ENCODE measurements at regions not wholly inside any gene's neighbourhood (a gene's known extent, or its start where the extent isn't known, plus 50 kb on each side); places are given as distances from the start of the nearest gene placed in this dataset.
A peak's percentile ranks its signal among the peaks of the same experiment; 100 is the strongest.

DNA sequence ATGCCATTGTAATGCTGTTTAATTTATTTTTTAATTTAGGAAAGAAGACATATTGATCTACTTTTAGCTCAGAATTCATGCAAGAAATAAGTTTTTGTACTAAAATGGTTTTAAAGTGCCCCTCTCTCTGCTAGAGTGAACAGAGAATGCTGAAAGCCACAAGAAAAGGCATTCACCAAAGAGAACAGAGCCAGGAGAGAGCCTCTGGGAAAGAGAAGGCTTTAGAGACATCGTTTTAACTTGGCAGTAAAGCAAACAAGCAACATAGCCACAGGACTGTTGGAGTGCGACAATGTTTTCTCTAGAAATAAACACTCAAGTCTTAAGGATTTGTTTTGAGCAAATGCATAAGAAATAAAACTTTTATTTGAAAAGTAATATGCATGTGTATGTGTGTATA, 484.1 kb upstream of the CPEB2 start (continued):
- TF ChIP-seq, protein P1, sequence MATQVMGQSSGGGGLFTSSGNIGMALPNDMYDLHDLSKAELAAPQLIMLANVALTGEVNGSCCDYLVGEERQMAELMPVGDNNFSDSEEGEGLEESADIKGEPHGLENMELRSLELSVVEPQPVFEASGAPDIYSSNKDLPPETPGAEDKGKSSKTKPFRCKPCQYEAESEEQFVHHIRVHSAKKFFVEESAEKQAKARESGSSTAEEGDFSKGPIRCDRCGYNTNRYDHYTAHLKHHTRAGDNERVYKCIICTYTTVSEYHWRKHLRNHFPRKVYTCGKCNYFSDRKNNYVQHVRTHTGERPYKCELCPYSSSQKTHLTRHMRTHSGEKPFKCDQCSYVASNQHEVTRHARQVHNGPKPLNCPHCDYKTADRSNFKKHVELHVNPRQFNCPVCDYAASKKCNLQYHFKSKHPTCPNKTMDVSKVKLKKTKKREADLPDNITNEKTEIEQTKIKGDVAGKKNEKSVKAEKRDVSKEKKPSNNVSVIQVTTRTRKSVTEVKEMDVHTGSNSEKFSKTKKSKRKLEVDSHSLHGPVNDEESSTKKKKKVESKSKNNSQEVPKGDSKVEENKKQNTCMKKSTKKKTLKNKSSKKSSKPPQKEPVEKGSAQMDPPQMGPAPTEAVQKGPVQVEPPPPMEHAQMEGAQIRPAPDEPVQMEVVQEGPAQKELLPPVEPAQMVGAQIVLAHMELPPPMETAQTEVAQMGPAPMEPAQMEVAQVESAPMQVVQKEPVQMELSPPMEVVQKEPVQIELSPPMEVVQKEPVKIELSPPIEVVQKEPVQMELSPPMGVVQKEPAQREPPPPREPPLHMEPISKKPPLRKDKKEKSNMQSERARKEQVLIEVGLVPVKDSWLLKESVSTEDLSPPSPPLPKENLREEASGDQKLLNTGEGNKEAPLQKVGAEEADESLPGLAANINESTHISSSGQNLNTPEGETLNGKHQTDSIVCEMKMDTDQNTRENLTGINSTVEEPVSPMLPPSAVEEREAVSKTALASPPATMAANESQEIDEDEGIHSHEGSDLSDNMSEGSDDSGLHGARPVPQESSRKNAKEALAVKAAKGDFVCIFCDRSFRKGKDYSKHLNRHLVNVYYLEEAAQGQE (IDR thresholded peaks at IDR 0.05; ENCODE audit: low read depth, low read length): no peak
- no peak for TF ChIP-seq USF2 (IDR thresholded peaks at IDR 0.05; ENCODE audit: borderline replicate concordance, low read depth, low read length)
- TF ChIP-seq PBX3 (IDR thresholded peaks at IDR 0.05): no peak
- TF ChIP-seq YY1 (IDR thresholded peaks at IDR 0.05; ENCODE audit: low read depth): no peak

- no peaks in the 10 kb centered on the region for H3F3A ChIP-seq (replicated peaks; ENCODE audit: insufficient read depth)
- H3K27me3 ChIP-seq (ENCODE audit: insufficient read depth): no peaks in the 10 kb centered on the region
- ChIA-PET CTCF (no interaction called here), POLR2A (no interaction called here)
- H3K27ac ChIP-seq (ENCODE audit: low read depth in 2 of 2, low read length in 1 of 2): no peak overlapping the region
- TF ChIP-seq IRF3 (IDR thresholded peaks at IDR 0.05; ENCODE audit: low read depth, low read length) (no peak), EP300 (IDR thresholded peaks at IDR 0.05; ENCODE audit: borderline replicate concordance in 1 of 2, low read depth in 1 of 2, low read length in 1 of 2) (peak in 1 of 2 experiments; percentile 34; a peak in 1 of 4 replicates), NRF1 (IDR thresholded peaks at IDR 0.05; ENCODE audit: low read depth, low read length) (no peak), TAF1 (IDR thresholded peaks at IDR 0.05; ENCODE audit: borderline replicate concordance, low read depth, low read length) (no peak), GATA2 (CRISPR knock-in tag; IDR thresholded peaks at IDR 0.05) (0 out of 2 replicates have a peak, but pooled peaks have one; percentile 27), NFIC (IDR thresholded peaks at IDR 0.05; ENCODE audit: borderline replicate concordance) (no peak), MAX (IDR thresholded peaks at IDR 0.05; ENCODE audit: low read depth) (no peak), FOSL2 (IDR thresholded peaks at IDR 0.05; ENCODE audit: borderline replicate concordance, low read depth) (no peak), CHD2 (IDR thresholded peaks at IDR 0.05; ENCODE audit: low read length, partially characterized antibody) (no peak)
- TF ChIP-seq, protein P2, sequence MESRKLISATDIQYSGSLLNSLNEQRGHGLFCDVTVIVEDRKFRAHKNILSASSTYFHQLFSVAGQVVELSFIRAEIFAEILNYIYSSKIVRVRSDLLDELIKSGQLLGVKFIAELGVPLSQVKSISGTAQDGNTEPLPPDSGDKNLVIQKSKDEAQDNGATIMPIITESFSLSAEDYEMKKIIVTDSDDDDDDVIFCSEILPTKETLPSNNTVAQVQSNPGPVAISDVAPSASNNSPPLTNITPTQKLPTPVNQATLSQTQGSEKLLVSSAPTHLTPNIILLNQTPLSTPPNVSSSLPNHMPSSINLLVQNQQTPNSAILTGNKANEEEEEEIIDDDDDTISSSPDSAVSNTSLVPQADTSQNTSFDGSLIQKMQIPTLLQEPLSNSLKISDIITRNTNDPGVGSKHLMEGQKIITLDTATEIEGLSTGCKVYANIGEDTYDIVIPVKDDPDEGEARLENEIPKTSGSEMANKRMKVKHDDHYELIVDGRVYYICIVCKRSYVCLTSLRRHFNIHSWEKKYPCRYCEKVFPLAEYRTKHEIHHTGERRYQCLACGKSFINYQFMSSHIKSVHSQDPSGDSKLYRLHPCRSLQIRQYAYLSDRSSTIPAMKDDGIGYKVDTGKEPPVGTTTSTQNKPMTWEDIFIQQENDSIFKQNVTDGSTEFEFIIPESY (IDR thresholded peaks at IDR 0.05; ENCODE audit: borderline replicate concordance, low read depth): no peak
- H3K9me3 ChIP-seq: no peaks in the 10 kb centered on the region
- 0% methylated on average over 1 of the region's 1 CpG for WGBS (ENCODE audit: low lambda C conversion rate)
- H3K9ac ChIP-seq: no peak overlapping the region
- H4K20me1 ChIP-seq (ENCODE audit: insufficient read depth): no peaks in the 10 kb centered on the region
- no peak overlapping the region for H3K4me2 ChIP-seq
- no peak overlapping the region for H3K4me3 ChIP-seq (ENCODE audit: low read depth in 2 of 2, low read length in 1 of 2)
- DNase-seq: peak; percentile 1
- H3K79me2 ChIP-seq (ENCODE audit: insufficient read depth): no peaks in the 10 kb centered on the region
- H3K36me3 ChIP-seq (replicated peaks in 1 of 2; ENCODE audit: control insufficient read depth in 1 of 2, insufficient read depth in 2 of 2, low read length in 1 of 2): no peaks in the 10 kb centered on the region
- no peaks in the 10 kb centered on the region for H3K9me2 ChIP-seq
- no peak overlapping the region for H2AFZ ChIP-seq (ENCODE audit: low read depth)
- H3K4me1 ChIP-seq (ENCODE audit: control insufficient read depth in 1 of 2, insufficient read depth in 2 of 2, low read depth in 1 of 2, low read length in 1 of 2): no peaks in the 10 kb centered on the region; a peak in 1 of 4 replicates
Measured at GRCh38 chr4:14520171-14520570, 482.1 kb upstream of the CPEB2 start.

All from SK-N-SH (cell line).